Progenitor cell of endocrine pancreas (in vitro differentiated cells): ENCODE measurements at regions not wholly inside any gene's neighbourhood (a gene's known extent, or its start where the extent isn't known, plus 50 kb on each side); places are given as distances from the start of the nearest gene placed in this dataset.

ENCODE experiments used
- DNase-seq: peaks from one replicate; pipeline ENCODE4 v3.0.0; 2021; ENCODE audit warnings: low spot score; ENCODE audit not compliant: unreplicated experiment
- H3K27ac Mint-ChIP-seq: 2 replicates; pipeline ENCODE4 v1.8.0; 2021; ENCODE audit warnings: mild to moderate bottlenecking, moderate library complexity, mixed read lengths
- H3K27me3 Mint-ChIP-seq: 2 replicates; pipeline ENCODE4 v1.8.0; 2021; ENCODE audit warnings: mixed read lengths
- H3K36me3 Mint-ChIP-seq: 2 replicates; pipeline ENCODE4 v1.8.0; 2022; ENCODE audit warnings: mixed read lengths; ENCODE audit not compliant: insufficient read depth
- H3K4me1 Mint-ChIP-seq: 2 replicates; pipeline ENCODE4 v1.8.0; 2021; ENCODE audit warnings: low read depth, mixed read lengths
- H3K4me3 Mint-ChIP-seq: 2 replicates; pipeline ENCODE4 v1.8.0; 2021; ENCODE audit warnings: low read depth, mild to moderate bottlenecking, moderate library complexity, mixed read lengths
- H3K9me3 Mint-ChIP-seq: 2 replicates; pipeline ENCODE4 v1.8.0; 2021; ENCODE audit warnings: low read depth, mixed read lengths
- CTCF ChIP-seq: fragments of 200-600 bp; sonication (generic); IDR thresholded peaks from one replicate; pipeline ENCODE4 v1.5.0; 2021; ENCODE audit warnings: antibody characterized with exemption, mild to moderate bottlenecking; ENCODE audit not compliant: unreplicated experiment

- Mint-ChIP-seq H3K27ac (no peak overlapping the region), H3K4me3 (no peak overlapping the region), H3K9me3 (no peaks in the 10 kb centered on the region), H3K4me1 (peaks cover 23% of the 10 kb centered on the region), H3K27me3 (peaks cover 17% of the 10 kb centered on the region), H3K36me3 (no peaks in the 10 kb centered on the region)
- TF ChIP-seq CTCF = no peak
- DNase-seq = no peak
Observed at GRCh38 chr10:131805696-131806095, 95.1 kb upstream of the PPP2R2D start.

GRCh38 chr10:131806146-131806545 lies 94.7 kb upstream of the PPP2R2D start:
- H3K27ac Mint-ChIP-seq = no peak overlapping the region
- no peak for TF ChIP-seq CTCF
- peaks cover 23% of the 10 kb centered on the region for H3K4me1 Mint-ChIP-seq
- peaks cover 17% of the 10 kb centered on the region for H3K27me3 Mint-ChIP-seq
- no peak for DNase-seq
- no peaks in the 10 kb centered on the region for H3K9me3 Mint-ChIP-seq
- H3K4me3 Mint-ChIP-seq = no peak overlapping the region
- H3K36me3 Mint-ChIP-seq = no peaks in the 10 kb centered on the region

GRCh38 chr10:131806646-131807317 lies 94.0 kb upstream of the PPP2R2D start:
- Mint-ChIP-seq H3K36me3 (no peaks in the 10 kb centered on the region), H3K9me3 (no peaks in the 10 kb centered on the region), H3K27ac (peak overlapping the region; percentile 6), H3K27me3 (peaks cover 17% of the 10 kb centered on the region), H3K4me3 (no peak overlapping the region), H3K4me1 (peaks cover 23% of the 10 kb centered on the region)
- TF ChIP-seq CTCF = no peak
- no peak for DNase-seq

GRCh38 chr10:131808370-131808930 lies 92.4 kb upstream of the PPP2R2D start:
- no peak overlapping the region for H3K27ac Mint-ChIP-seq
- no peak for TF ChIP-seq CTCF
- H3K4me3 Mint-ChIP-seq = no peak overlapping the region
- no peak for DNase-seq
- no peaks in the 10 kb centered on the region for H3K36me3 Mint-ChIP-seq
- H3K9me3 Mint-ChIP-seq = no peaks in the 10 kb centered on the region
- peaks cover 16% of the 10 kb centered on the region for H3K4me1 Mint-ChIP-seq
- H3K27me3 Mint-ChIP-seq = peaks cover 20% of the 10 kb centered on the region

GRCh38 chr10:131810036-131810804 lies 90.6 kb upstream of the PPP2R2D start:
- peaks cover 26% of the 10 kb centered on the region for H3K27me3 Mint-ChIP-seq
- H3K9me3 Mint-ChIP-seq = no peaks in the 10 kb centered on the region
- H3K36me3 Mint-ChIP-seq = no peaks in the 10 kb centered on the region
- H3K4me1 Mint-ChIP-seq = peaks cover 6% of the 10 kb centered on the region
- TF ChIP-seq CTCF = no peak
- H3K27ac Mint-ChIP-seq = no peak overlapping the region
- peak; percentile 5 for DNase-seq
- no peak overlapping the region for H3K4me3 Mint-ChIP-seq
